HG03442 (cell line): ENCODE measurements at regions not wholly inside any gene's neighbourhood (a gene's known extent, or its start where the extent isn't known, plus 50 kb on each side); places are given as distances from the start of the nearest gene placed in this dataset.

ENCODE experiments used
- ATAC-seq: cut with Tn5 transposase; IDR thresholded peaks from one replicate; pipeline ENCODE4 v1.9.1; 2021; ENCODE audit warnings: mild to moderate bottlenecking, moderate library complexity; ENCODE audit not compliant: unreplicated experiment

DNA sequence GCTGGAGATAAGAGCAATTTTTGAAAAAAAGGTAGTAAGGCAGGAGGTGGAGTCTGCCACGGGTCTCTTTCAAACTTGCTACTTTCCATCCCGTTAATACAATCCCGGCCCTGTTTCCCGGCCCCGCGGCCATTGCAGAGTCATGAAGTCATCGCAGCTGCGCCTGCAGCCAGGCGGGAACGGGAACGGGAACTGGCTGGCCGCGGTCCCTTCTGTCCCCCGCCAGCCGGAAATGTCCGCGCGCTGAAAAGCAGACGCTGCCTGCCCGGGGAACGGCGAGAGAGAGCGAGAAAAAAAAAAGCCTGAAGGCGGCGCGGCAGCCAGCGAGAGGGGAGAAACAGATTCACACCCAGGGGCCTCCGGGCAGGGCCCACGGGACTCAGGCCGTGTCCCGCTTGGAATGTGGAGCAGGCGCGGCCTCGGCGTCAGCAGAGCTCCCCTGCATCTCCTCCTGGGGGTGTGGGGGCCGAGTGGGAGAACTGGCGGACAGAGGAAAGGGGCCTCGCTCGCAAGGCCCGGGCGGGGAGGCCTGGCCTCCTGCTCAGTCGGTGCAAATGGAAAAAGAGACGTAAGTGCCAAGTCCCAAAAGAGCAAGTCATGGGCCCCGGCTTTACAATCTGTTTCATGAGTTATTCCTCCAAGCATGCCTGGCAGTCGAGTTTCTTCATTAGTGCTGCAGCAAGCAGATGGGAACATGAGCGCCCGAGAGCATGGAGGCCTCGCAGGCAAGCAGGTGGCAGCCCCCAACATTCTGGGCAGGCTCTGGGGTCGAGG lies 201.2 kb upstream of the GAS1 start:
- ATAC-seq: no peak

DNA sequence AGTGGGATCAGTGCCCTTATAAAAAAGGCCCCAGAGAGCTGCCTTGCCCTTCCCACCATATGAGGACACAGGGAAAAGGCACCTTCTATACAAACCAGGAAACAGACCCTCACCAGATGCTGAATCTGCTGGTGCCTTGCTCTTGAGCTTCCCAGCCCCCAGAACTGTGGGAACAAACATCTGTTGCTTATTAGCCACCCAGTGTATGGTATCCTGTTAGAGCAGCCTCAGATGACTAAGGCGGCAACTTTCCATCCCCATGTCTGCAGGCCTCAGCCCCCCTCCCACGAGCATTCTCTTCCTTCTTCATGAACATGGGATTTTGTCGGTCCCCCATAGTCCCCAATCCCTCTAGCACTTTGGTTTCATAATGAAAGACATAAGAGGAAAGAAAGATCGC lies 202.5 kb upstream of the GAS1 start:
- no peak for ATAC-seq

DNA sequence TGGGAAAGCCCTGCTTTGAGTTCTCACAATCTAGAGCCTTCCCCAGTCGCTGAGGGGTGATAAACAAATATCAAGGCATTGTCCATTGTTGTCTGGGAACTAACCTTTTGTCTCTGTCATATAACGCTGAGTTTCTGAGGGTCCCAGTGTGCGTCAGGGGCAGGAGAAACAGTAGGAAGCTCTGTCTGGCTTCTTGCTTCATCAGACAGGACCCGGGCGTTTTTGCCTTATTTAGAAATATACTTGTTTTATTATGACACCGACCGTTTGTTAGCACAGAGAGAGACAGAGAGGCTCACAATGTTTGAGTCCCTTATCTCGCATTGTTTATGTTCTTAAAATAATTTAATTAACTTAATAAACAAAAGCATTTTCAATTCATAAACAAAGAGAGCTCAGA lies 204.9 kb upstream of the GAS1 start:
- ATAC-seq: no peak

DNA sequence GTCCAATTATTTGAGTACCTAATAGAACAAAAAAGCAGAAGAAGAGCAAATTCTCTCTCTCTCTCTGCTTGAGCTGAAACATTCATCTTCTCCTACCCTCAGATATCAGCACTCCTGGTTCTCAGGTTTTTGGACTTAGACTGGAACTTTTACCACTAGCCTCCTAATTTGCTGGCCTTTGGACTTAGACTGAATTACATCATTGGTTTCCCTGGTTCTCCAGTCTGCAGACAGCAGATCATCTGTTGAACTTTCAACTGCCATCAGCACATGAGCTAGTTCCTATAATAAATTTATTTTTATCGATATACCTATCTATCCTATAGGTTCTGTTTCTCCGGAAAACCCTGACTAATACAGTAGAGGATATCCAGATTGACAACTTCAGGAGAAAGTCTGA lies 208.9 kb upstream of the GAS1 start:
- ATAC-seq: no peak

DNA sequence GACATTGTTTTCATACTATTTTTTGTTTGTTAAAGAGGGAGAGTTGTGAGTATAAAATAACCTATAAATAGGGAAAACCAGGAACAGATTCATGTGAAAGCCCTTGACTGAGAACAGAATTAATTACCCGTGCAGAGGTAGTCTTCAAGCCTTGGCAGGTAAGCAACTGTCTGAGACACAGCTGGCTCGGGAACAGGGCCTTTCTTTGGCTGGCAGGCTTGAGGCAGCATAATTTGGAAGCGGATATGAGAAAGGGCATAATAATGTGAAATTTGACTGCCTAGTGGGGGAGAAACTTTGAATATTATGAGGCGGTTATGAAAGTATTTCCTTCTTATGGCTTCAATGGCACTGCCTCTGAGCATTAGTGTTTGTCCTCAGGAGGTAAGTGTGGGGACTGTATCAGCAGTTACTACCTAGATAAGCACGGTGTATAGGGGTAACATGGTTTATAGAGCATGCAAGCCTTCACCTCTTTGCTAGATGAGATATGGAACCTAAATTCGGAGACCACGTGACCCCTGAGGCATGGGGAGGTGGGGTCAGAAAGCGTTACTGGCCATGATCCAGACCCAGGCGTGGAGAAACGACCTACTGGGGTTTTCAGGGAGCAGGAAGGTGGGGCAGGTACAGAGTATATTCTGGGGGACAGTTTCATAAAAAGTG lies 210.2 kb upstream of the GAS1 start:
- ATAC-seq: no peak

DNA sequence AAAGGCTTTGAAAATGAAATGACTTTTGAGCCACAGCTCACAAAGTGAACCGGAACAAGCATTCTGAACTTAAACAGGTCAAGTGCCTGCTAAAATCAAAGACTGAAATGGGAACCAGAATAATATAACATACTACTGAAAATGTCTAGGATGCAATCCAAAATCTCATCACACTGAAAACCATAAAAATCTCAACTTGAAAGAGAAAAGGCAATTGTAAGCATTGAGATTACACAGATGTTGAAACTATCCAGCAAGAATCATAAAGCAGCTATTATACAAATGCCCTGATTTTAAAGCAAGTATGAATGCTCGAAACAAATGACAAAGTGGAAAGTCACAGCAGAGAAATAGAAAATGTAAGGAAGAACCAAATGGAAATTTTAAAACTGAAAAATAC lies 211.5 kb upstream of the GAS1 start:
- no peak for ATAC-seq

DNA sequence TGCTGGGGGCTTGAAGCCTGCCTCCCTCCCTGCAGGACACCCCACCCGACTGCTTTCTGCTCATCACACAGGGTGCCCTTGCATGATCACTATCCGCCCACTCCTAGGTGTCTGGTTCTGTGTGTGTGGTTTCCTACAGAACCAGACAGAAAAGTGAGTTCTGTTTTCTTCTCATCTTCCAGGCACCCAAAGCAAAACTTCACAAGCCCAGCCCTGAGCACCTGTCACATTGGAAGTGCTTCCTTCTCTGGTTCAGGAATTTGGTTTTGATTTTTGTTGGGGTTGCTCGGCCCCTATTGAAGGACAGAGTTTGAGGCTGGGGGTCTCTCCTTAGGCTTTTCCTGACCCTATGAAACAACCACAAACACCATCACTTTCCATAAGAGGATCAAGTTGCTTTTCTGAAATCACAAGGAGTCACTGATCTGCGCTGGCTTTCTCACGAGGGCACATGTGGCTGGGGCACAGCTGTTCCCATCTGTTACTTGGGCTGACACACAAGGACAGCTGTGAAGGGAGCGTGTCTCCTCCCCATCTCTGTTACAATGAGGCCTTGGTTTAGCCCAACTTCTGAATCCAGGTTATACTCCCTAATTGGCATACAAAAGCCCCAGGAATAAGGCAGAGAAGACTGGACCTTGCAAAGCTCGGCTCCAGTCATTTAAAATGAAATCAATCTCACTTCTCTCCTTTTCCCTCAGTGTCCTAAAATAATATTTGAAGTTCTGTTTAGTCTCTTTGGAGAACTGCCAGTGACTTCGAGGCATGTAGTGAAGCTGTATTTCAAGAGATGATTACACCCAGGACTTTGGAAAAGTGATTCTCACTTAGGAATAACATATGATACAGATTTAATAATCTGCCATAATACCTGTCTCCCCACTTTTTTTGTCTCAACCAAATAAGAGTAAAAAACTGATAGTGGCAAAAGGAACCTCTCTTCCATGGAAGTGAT lies 213.1 kb upstream of the GAS1 start:
- ATAC-seq: no peak

DNA sequence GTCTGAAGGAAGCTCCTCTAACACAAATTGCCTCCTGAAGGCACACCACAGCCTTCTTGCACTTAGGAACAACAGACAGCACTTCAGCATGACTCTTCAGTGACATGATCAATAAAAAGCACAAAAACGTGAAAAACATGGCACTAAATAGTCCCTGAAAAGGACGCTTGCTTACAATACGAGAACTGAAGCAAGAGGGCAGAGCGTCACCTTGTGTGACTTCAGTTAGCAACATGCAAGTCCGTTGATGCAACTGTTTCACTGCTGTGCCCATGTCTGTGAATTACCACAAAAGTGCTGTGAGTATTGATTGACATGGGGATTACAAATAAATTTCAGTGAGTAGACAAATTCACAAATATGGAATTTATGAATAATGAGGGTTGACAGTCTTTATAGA lies 219.9 kb upstream of the GAS1 start:
- ATAC-seq: no peak

DNA sequence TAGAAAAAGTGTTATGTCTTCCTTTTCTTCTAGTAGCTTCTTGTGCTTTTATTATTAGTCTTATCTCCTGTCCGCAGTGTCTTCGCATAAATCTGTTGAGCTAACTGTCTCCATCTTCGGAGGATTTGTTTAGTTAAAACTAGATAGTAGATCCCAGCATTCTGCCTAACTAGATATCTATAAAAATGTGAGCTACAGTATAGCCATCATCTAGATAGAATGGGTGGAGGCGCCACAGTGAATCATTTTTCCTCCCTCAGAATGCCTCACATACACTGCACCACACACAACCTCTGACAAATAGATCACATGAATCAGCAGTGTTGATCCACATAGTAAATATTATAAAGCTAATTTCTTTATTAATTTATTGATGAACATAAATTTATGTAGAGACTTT lies 220.3 kb upstream of the GAS1 start:
- no peak for ATAC-seq

DNA sequence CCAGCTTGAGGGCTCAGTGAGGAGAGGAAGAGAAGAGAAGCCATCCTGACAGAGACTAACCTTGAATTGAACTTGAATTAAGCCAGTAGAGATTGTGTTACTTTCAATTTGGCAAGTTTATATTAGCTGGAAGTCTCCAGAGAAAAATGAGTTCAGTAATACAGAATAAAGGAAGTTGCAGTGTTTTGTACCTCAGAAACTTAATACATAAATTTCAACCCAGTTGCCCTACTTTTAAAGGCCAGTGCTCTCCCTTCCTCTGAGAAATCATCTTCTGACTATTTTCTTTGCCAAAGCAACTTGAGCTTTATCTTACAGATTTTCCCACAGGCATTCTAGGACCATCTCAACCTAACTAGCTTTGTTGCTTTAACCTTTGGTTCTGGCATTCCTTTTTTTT lies 231.0 kb upstream of the GAS1 start:
- no peak for ATAC-seq

DNA sequence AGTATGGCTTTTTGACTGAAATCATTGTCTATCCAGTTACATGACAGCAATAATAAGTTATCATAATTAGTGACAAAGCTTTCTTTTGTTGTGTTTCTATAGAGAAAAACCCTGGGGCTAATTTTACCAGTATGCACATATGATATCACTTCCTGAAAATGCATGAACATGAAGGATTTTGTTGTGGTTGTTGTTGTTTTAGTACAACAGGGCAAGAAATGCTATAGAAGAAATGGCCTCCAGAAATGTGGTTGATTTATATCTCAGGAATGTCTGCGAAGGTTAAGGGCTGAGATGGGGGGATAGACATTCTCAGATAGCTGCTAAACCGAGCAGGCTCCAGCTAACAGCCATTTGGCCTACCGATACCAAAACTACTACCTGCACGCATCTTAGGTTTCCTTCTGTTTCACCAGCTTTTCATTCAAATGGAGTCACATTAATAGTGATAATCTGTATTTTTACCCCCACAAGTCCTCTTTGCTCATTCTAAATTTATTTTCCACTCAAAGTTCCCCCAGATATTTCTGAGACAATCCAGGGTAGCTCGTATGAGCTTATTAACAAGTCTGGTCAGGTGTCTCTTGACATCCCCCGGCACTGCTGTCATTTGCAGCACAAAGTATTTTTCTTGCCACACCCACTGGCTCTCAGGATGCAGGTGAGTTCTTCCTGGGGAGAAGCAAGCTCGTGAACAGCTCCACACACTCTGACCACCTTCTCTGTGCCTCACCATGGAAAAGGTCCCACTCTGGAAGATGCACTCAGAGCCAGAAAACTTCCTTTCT lies 232.4 kb upstream of the GAS1 start:
- ATAC-seq: no peak

DNA sequence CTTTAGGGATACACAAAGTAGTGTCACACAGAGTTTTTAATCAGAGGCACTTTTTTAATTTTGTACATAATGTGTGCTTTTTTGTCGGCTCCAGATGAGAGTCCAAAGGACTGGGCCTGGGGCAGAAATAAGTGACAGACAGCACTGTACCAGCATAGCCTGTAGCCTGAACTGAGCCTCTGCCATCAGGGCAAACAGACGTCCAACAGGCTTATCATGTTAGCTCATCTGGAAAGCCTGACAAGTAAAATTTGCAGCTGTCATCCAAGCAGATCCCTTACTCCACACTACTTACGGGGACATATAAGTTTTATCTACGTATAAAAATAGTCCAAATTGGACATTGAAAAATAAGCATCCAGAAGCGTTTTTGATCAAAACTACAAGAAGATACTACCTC lies 233.1 kb upstream of the GAS1 start:
- ATAC-seq: no peak

DNA sequence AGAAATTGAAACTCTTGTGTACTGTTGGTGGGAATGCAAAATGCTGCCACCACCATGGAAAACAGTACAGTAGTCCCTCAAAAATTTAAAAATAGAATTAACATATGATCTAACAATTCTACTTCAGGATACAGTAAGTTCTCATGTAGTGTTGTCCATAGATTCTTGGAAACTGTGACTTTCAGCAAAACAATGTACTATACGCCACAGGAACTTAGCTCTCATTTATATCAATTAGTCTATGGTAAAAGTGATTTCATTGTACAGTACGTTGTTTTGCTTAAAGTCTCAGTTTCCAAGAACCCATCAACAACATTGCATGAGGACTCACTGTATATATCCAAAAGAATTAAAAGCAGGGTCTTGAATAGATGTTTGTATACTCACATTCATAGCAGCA lies 233.5 kb upstream of the GAS1 start:
- ATAC-seq: no peak

DNA sequence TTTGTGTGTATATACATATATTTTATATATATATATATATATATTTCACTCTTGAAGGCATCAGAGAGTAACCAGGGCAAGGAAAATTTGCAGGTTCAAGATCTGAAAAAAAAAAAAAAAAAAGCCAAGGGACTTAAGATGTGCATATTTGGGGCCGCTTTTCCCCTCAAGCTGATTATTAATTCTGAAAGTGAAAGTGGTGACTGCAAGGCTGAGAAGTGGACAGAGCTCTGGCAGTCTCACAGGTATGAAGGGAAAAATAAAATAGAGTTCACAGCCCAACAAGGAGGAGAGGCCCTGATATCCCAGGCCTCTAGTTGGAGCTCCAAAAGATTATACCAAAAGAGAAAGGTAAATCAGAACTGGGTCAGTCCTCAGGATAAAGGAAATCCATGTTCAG lies 234.4 kb upstream of the GAS1 start:
- no peak for ATAC-seq

DNA sequence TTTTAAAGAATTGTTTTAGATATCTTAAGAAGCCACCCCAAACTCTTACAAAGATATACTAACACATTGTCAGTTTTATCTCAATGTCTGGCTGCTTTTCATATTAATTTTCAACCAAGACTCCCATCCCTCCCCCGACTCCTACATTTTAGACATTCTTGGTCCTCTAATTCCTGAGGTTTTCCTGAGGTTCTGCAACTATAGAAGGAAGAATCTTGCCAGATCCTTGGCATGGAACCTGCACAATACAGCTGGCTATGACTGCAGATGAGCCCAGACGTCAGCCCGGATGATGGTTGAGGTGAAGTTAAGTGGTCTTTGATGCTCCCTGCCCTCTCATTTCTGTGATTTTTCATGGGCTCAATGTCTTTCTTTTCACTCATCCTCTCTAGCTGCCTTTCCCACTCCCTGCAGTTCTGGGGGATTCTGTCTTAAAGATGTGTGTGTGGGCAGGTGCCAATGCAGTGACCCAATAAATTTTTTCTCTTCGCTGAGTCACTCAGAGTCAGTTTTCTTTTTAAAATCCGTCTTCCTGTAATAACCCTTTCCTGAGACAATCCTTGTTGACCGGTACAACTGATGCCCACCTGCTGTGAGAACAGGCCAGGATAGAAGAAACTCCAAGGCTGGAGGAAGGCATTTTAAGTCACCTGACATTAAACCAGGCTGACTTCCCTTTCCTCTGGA lies 237.8 kb upstream of the GAS1 start:
- no peak for ATAC-seq

DNA sequence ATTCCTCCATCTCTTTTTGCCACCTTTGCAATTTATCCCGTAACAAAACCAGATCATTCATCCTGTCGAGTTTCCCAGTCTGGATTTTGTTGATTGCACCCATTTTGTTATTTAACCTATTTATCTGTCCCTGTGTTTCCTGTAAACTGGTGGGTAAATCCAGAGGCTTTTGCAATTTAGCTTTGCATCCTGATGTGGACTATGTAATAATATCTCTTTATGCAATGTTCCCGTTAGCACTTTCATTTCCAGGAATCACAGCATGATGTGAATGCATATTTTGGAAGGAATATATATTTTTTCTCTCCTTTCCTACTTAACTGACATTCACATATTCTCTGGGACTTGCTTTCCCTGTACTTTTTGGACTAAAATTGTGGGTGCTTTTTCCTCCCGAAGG lies 240.3 kb upstream of the GAS1 start:
- ATAC-seq: no peak

DNA sequence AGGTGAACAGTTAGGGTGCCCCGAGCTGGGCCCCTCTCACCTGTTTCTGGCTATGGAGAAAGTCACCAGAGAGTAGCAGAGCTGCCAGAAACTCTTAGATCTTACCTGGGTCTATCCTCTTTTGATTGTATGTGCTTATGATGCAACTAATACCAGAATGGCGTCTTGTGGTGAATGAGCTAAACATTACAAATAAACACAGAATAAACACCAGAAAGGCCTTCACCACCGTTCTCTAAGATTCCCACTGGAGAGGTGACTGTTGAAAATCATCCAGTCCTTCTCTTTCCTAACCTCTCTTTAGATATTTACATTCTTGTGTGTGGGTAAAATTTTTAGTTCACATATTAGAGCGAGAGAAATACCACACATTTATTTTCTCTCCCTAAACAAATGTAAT lies 241.7 kb upstream of the GAS1 start:
- ATAC-seq: no peak

DNA sequence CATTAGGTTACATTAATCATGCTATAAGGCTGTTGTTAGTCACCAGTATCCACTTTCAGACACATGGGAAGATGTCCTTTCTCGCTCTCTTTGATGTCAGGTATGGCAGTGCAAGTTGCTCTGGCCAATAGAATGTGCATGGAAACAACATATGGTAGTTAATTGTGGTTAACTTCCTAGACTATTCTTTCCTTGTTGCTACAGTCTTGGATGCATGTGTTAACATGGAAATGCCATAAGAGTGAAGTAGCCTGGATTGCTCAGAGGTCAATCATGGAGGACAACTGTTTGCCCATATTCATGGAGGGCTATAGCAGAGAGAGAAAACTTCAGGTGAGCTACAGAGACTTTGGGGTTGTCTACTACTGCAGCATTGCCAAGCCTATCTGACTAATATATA lies 245.8 kb upstream of the GAS1 start:
- ATAC-seq: no peak

DNA sequence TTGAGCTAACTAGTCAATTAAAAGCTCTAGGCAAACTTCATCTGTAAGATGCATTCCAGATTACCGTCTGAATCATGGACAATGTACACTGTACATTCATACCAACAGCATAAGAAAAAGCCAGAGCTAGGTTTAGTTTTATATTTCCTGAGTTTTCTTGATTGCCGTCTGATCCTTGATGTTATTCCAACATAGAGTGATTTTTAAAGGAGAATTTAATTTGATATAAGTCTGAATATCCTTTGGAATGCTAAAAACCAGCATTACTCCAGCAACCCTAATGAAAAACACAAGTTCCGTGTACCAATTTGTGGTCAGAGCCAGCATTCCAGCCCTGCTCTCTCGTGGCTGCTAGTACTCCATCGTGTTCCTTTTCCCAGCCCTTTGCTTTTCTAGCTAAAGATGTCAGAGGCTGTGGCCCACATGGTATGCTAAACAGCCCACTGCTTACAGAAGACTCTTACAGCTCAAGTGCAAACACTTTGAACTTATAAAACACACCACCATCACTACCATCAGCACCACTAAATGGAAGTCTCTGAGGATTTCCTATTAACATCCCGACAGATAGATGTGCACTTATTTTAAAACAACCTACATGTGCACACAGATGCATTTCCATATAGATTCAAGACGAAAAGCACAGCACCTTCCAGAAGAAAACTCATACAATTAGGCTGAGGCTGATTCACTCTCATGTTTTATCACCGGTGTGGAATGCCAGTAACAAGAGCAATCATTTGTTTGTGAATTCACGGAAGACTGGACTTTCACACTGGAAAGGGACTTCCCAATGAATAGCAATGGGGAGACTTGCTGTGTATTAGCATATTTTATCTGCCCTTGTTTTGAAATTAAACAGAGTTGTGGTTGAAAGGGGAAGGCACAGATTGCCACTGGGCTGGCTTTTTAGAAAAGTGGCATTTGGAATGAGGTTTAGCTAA lies 246.9 kb upstream of the GAS1 start:
- ATAC-seq: no peak
